ENCODE measurements at regions not wholly inside any gene's neighbourhood (a gene's known extent, or its start where the extent isn't known, plus 50 kb on each side); places are given as distances from the start of the nearest gene placed in this dataset. TPM values are rescaled to one million over a fixed set of nuclear protein-coding genes. Genes with fewer than 3 reads are reported as not detected.

GRCh38 chr4:151829309-151829708, 68.5 kb upstream of the GATB start:
- intact Hi-C loops (cut with DNase I), result no loop called here
- Histone ChIP-seq H3K4me1 (no peaks in the 10 kb centered on the region), H3K36me3 (no peaks in the 10 kb centered on the region), H3K27ac (no peak overlapping the region), H3K9me3 (no peaks in the 10 kb centered on the region), H3K4me3 (no peak overlapping the region), H3K27me3 (no peaks in the 10 kb centered on the region)
- no peak for DNase-seq (ENCODE audit: extremely low spot score in 2 of 2)
- TF ChIP-seq CTCF (IDR thresholded peaks at IDR 0.05) (no peak), POLR2A (IDR thresholded peaks at IDR 0.05) (no peak), POLR2AphosphoS5 (IDR thresholded peaks at IDR 0.05; ENCODE audit: insufficient read depth in 1 of 2, low read depth in 1 of 2) (no peak)

- H3K36me3 ChIP-seq, result no peaks in the 10 kb centered on the region
- no peak overlapping the region for H3K27ac ChIP-seq
- TF ChIP-seq POLR2AphosphoS5 (IDR thresholded peaks at IDR 0.05; ENCODE audit: insufficient read depth in 1 of 2, low read depth in 1 of 2) (no peak), POLR2A (IDR thresholded peaks at IDR 0.05) (no peak), CTCF (IDR thresholded peaks at IDR 0.05) (no peak)
- intact Hi-C loops (cut with DNase I), result no loop called here
- no peaks in the 10 kb centered on the region for H3K9me3 ChIP-seq
- DNase-seq (ENCODE audit: extremely low spot score in 2 of 2), result no peak
- H3K27me3 ChIP-seq, result no peaks in the 10 kb centered on the region
- H3K4me1 ChIP-seq, result no peaks in the 10 kb centered on the region
- no peak overlapping the region for H3K4me3 ChIP-seq
These were observed 63.8 kb upstream of the GATB start for GRCh38 chr4:151824656-151825055.

GRCh38 chr4:151822331-151822730, 61.5 kb upstream of the GATB start:
- no peak overlapping the region for H3K27ac ChIP-seq
- TF ChIP-seq POLR2A (IDR thresholded peaks at IDR 0.05) (no peak), POLR2AphosphoS5 (IDR thresholded peaks at IDR 0.05; ENCODE audit: insufficient read depth in 1 of 2, low read depth in 1 of 2) (no peak), CTCF (IDR thresholded peaks at IDR 0.05) (no peak)
- no peaks in the 10 kb centered on the region for H3K36me3 ChIP-seq
- H3K9me3 ChIP-seq, result no peaks in the 10 kb centered on the region
- intact Hi-C loops (cut with DNase I), result no loop called here
- H3K4me3 ChIP-seq, result no peak overlapping the region
- no peaks in the 10 kb centered on the region for H3K27me3 ChIP-seq
- no peaks in the 10 kb centered on the region for H3K4me1 ChIP-seq
- DNase-seq (ENCODE audit: extremely low spot score in 2 of 2), result no peak

- H3K9me3 ChIP-seq, result no peaks in the 10 kb centered on the region
- H3K27me3 ChIP-seq, result no peaks in the 10 kb centered on the region
- no peaks in the 10 kb centered on the region for H3K36me3 ChIP-seq
- H3K4me1 ChIP-seq, result no peaks in the 10 kb centered on the region
- H3K4me3 ChIP-seq, result no peak overlapping the region
- intact Hi-C loops (cut with DNase I), result no loop called here
- no peak for TF ChIP-seq POLR2A (IDR thresholded peaks at IDR 0.05)
- TF ChIP-seq POLR2AphosphoS5 (IDR thresholded peaks at IDR 0.05; ENCODE audit: insufficient read depth in 1 of 2, low read depth in 1 of 2), result no peak
- TF ChIP-seq CTCF (IDR thresholded peaks at IDR 0.05), result no peak
- DNase-seq (ENCODE audit: extremely low spot score in 2 of 2), result no peak
- no peak overlapping the region for H3K27ac ChIP-seq
These were observed 59.2 kb upstream of the GATB start for GRCh38 chr4:151820004-151820403.

GRCh38 chr4:151811403-151811802, 50.6 kb upstream of the GATB start:
- TF ChIP-seq CTCF (IDR thresholded peaks at IDR 0.05) (no peak), POLR2A (IDR thresholded peaks at IDR 0.05) (no peak), POLR2AphosphoS5 (IDR thresholded peaks at IDR 0.05; ENCODE audit: insufficient read depth in 1 of 2, low read depth in 1 of 2) (no peak)
- intact Hi-C loops (cut with DNase I), result no loop called here

More at GRCh38 chr4:151811403-151811802, 50.6 kb upstream of the GATB start:
- H3K9me3 ChIP-seq, result no peaks in the 10 kb centered on the region
- no peak for DNase-seq (ENCODE audit: extremely low spot score in 2 of 2)
- H3K4me3 ChIP-seq, result no peak overlapping the region
- H3K4me1 ChIP-seq, result no peaks in the 10 kb centered on the region
- no peaks in the 10 kb centered on the region for H3K36me3 ChIP-seq
- no peak overlapping the region for H3K27ac ChIP-seq
- H3K27me3 ChIP-seq, result no peaks in the 10 kb centered on the region

Small RNAs in the stretch of these regions (small RNA-seq; reads per million reads assigned to genes)
- gene RN7SL446P, result not detected
- not detected for gene RNA5SP169

All from vagina (tissue), 2 donors.